ENCODE measurements at regions not wholly inside any gene's neighbourhood (a gene's known extent, or its start where the extent isn't known, plus 50 kb on each side); places are given as distances from the start of the nearest gene placed in this dataset.

DNA sequence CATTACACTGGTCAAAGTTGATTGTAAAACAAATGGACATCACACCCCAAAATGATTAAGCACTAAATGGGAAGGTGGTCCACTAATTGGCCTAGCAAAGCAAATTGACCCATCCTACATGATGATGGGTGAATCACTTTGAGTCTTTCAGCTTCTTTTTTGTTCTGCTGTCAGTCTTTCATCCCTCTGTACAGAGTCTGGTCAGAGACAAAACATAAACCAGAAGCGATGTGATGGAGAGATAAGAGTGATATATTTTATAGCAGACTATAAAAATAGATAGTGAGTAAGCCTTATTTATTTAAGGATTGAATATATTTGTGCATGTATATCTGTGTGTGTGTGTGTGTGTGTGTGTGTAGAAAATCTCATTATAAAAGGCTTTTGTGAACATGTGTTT, 618.4 kb upstream of the SOX9 start:
- ATAC-seq = no peak
- no peak overlapping the region for H3K4me3 ChIP-seq
- no peaks in the 10 kb centered on the region for H3K4me1 ChIP-seq (ENCODE audit: insufficient read depth)

More for the DNA sequence above, 618.4 kb upstream of the SOX9 start:
- Histone ChIP-seq H4K20me1 (replicated peaks; ENCODE audit: insufficient read depth) (no peaks in the 10 kb centered on the region), H3K4me2 (no peak overlapping the region), H3K9me2 (ENCODE audit: insufficient read depth) (no peaks in the 10 kb centered on the region), H3F3A (replicated peaks; ENCODE audit: low read depth) (no peaks in the 10 kb centered on the region), H3K27ac (ENCODE audit: low read depth) (no peak overlapping the region), H2AFZ (no peak overlapping the region), H3K27me3 (ENCODE audit: insufficient read depth) (no peaks in the 10 kb centered on the region), H3K79me2 (replicated peaks; ENCODE audit: insufficient read depth) (no peaks in the 10 kb centered on the region), H3K36me3 (ENCODE audit: insufficient read depth) (no peaks in the 10 kb centered on the region)
- H3K4me1 Mint-ChIP-seq = peaks cover 5% of the 10 kb centered on the region; the same call in 2 of the 3 replicates
- H3K9me3 Mint-ChIP-seq = no peaks in the 10 kb centered on the region
- H3K27me3 Mint-ChIP-seq (ENCODE audit: insufficient read depth, low read depth, poor library complexity) = peaks cover 3% of the 10 kb centered on the region
- no peak overlapping the region for H3K27ac Mint-ChIP-seq
- TF ChIP-seq CREB1 (CRISPR knock-in tag; IDR thresholded peaks at IDR 0.05; ENCODE audit: low read depth) = no peak
- TF ChIP-seq ZNF462 (CRISPR knock-in tag; IDR thresholded peaks at IDR 0.05) = no peak
- TF ChIP-seq EZH2 (IDR thresholded peaks at IDR 0.05; ENCODE audit: low read depth, unreplicated experiment) = no peak
- TF ChIP-seq NANOG (IDR thresholded peaks at IDR 0.05; ENCODE audit: borderline replicate concordance) = no peak
- TF ChIP-seq STAT1 (IDR thresholded peaks at IDR 0.05; ENCODE audit: unreplicated experiment) = no peak
- no peaks in the 10 kb centered on the region for H3K36me3 Mint-ChIP-seq (ENCODE audit: low read depth)
- H3K4me3 Mint-ChIP-seq = no peak overlapping the region
- DNase-seq (ENCODE audit: low spot score) = no peak

All from GM23338 (cell line).